Retinal pigment epithelial cell (primary cell): ENCODE measurements at regions not wholly inside any gene's neighbourhood (a gene's known extent, or its start where the extent isn't known, plus 50 kb on each side); places are given as distances from the start of the nearest gene placed in this dataset.
"Not testable (repeated sequence)": the region's sequence is repeated elsewhere in the genome, so short reads cannot be mapped to it uniquely, and the experiment has no call there.

Experiments used
- DNase-seq: peaks from one replicate; pipeline ENCODE4 v3.0.0-alpha.2; 2010; ENCODE audit warnings: low read depth
- H3K4me3 ChIP-seq: 2 replicates; pipeline ENCODE4 v1.5.1; 2011; ENCODE audit warnings: mild to moderate bottlenecking, low read length, control low read depth, moderate library complexity
- CTCF ChIP-seq: conservative IDR thresholded peaks from 2 replicates; pipeline ENCODE4 v1.5.1; 2011; ENCODE audit warnings: low read depth, low read length, control low read depth, inconsistent platforms

DNA sequence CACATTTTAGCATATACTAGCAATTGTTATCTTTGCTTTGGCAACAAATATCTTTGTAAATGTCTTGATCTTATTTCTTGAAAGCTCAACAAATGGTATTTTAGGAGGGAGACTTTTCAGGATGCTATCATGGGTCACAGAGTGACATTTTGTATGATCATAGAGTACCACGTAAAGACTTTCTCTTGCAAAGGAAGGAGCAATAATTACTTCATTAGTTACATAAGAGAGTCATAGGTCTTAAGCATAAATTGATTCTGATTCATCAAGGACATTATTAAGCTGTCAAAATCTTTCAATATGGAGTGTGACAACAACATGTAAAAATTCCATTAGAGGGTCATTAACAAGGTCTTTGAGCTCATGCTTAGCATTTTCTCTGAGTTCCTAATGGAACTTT, 339.6 kb downstream of the NUP35 start:
- no peak for TF ChIP-seq CTCF
- peak; percentile 48 for DNase-seq

DNA sequence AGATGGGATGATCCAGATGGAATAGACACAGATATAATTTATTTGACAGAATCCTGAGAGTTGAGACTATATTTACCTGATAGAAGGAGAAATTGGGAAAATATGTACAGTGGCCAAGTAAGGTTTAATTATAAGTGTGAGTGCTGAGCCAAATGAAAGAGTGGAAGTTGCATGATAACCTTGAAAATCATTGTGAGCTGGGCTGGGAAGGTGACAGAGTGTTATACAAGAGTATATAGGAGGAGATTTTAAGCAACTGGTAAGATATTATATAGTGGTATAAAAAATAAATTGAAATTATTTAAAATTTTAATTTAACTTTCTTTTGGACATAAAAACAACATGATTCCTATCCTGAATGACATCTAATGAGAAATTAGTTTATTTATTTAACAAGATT, 340.8 kb downstream of the NUP35 start:
- no peak for DNase-seq
- H3K4me3 ChIP-seq = no peak overlapping the region

More for the DNA sequence above, 339.6 kb downstream of the NUP35 start:
- H3K4me3 ChIP-seq = no peak overlapping the region

GRCh38 chr2:183474912-183475695, 350.9 kb downstream of the NUP35 start:
- H3K4me3 ChIP-seq = no peak overlapping the region
- no peak for TF ChIP-seq CTCF
- DNase-seq = no peak

More for the DNA sequence above, 340.8 kb downstream of the NUP35 start:
- no peak for TF ChIP-seq CTCF

DNA sequence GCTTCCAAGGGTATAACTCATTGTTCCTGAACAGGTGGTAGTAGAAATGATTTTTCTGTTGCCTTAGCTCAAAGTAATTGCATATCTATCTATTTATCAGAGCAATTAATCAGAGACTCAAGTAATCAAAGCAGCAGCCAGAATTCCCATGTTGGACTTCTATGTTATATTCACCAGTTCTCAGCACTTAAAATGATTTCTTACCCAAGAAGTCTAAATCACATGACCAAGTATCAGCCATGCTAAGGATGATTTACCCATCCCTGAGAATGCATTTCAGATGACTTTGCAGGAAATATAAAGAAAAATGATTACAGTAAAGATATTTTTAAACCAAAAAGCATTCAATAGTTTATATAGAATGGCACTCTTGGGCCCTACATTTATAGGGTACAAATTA, 352.2 kb downstream of the NUP35 start:
- DNase-seq = no peak
- H3K4me3 ChIP-seq = no peak overlapping the region
- no peak for TF ChIP-seq CTCF

- no peak for TF ChIP-seq CTCF
- DNase-seq = no peak
- no peak overlapping the region for H3K4me3 ChIP-seq
Measured at GRCh38 chr2:183477296-183477695, 353.1 kb downstream of the NUP35 start.

DNA sequence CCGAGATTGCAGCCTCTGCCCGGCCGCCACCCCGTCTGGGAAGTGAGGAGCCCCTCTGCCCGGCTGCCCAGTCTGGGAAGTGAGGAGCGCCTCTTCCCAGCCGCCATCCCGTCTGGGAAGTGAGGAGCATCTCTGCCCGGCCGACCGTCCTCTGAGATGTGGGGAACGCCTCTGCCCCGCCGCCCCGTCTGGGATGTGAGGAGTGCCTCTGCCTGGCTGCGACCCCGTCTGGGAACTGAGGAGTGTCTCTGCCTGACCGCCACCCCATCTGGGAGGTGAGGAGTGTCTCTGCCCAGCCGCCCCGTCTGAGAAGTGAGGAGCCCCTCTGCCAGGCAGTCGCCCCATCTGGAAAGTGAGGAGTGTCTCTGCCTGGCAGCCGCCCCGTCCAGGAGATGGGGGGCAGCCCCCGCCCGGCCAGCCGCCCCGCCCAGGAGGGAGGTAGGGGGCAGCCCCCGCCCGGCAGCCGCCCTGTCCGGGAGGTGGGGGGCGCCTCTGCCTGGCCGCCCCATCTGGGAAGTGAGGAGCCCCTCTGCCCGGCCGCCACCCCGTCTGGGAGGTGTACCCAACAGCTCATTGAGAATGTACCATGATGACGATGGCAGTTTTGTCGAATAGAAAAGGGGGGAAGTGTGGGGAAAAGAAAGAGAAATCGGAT, 354.8 kb downstream of the NUP35 start:
- not testable (repeated sequence) for DNase-seq, H3K4me3 ChIP-seq

GRCh38 chr2:183487326-183487725, 363.1 kb downstream of the NUP35 start:
- H3K4me3 ChIP-seq = no peak overlapping the region
- TF ChIP-seq CTCF = no peak
- peak; percentile 35 for DNase-seq
